CD1c-positive myeloid dendritic cell (primary cell): ENCODE measurements at regions not wholly inside any gene's neighbourhood (a gene's known extent, or its start where the extent isn't known, plus 50 kb on each side); places are given as distances from the start of the nearest gene placed in this dataset.
A peak's percentile ranks its signal among the peaks of the same experiment; 100 is the strongest.

Experiments used
- DNase-seq: peaks from one replicate; pipeline ENCODE4 v3.0.0-alpha.2; 2016; ENCODE audit errors: extremely low spot score

DNA sequence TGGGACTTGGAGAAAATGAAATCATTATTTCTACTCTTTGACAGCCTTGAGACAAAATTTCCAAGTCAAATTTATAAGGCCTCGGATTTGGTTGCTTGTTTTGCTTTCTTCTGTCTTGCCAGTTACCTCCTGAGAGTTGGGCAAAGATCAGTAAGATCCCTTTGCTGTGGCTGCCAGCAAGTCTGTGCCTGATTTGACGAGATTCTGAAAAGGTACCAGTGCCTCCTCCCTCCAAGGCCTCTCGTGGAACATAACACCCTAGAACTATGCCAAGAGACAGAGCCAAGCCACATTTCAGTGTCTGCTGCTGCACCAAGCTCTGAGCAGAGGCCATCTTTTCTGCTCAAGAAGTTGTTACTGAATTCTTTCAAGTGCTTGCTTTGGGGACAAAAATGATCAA is 61.0 kb downstream of the GTPBP8 start:
- no peak for DNase-seq

DNA sequence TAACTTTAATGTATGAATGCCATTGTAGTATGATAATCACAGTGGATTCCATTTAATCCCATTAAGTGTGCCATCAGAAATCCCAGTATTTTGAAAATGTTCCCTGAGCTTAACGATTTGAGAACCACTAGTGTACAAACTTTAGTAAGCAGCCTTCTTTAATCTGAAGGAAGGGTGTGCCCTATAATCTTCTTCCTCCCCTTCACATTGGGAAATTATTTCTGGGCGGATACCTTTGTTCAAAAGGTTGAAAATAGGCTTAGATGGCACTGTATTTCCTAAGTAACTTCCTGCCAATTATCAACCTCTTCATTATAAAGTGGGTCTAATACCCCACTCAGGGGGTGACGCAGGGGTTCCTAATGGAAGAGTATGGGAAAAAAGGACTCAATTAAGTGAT is 62.4 kb downstream of the GTPBP8 start:
- no peak for DNase-seq

DNA sequence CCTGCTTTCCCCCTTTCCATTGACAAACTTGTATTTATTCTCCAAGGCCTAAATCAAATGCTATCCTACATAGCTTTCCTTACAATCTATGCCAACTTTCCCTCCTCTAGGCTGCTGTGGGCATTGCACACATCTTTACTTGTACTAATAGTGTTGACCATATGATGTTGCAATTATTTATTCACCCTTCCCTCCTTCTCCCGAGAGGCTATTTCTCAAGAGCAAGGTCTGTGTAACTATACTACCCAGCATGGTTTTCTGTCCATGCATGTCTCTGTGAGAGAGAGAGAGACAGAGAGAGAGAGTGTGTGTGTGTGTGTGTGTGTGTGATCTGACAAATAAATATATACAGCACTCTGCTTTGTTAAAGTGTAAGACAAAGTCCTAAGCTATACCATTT is 63.8 kb downstream of the GTPBP8 start:
- no peak for DNase-seq

DNA sequence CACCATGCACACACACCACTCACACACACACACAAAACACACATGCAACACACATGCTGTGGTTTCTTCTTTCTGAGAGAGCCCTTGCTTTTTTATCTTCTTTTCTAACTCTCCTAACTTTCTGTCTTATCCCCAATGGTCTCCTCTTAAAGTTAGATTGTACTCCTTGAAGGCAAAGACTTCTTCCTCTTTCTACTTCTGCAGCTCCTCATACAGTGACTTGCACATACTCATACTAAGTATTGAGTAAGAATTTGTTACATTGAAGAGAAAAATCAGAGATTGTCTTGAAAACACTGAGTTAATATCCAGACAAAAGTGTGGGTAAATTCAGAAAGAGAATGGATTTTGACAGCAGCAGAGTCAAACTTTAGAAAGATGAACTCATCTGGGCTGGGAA is 64.4 kb downstream of the GTPBP8 start:
- peak; percentile 59 for DNase-seq

DNA sequence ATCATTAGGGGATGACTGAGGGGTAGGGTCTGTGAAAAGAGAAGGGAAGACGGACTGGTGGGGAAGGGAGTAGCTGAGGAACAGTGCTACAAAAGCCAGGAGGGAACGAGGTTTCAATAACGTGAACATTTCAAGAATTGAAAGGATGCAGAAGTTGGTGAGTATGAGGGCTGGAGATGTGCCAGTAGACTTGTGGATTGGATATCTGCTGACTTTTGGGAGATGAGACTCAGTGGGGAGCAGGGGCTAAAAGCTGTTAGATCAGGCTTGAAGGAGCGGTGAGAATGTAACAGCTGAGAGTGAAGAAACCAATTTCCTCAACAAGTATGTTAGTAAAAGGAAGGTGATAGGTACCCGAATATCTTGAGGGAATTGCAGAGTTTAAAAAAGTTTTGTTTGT is 65.2 kb downstream of the GTPBP8 start:
- DNase-seq: peak; percentile 12

DNA sequence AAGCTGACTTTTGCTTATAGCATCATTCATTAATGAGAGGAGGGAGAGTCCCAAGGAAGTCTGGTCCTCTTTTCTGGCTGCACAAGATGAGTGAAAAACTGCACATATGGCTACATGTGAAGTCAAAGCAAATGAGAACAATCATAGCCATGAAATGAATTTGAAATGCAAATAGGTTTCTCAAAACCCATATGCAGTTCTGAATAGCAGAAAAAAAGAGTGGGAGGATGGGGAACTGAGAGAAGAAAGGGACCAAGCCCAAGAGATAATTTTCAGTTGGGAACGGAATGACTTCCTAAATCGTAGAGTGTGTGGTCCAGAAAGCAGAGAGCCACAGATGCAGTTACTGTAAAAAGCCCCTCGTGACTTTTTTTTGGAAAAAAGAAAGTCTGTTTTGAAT is 66.3 kb downstream of the GTPBP8 start:
- DNase-seq: peak; percentile 78

DNA sequence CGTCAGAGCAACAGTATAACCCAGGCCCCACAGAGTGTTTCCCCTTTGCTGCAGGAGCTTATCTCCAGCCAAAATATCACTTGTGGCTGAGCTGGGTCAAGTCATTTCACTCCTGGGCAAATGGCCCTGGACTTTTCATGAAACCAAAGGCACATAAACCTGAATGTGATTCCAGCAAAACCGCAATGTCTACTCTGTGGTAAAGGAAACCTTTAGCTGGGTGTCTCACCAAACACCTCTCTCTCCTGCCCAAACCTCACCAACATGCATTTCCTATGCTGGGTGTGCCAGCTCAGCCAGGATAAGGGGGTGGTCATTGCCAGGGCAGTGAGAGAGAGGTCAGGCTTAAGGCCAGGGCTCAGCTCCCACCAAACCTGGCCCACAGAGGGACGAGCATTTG is 67.4 kb downstream of the GTPBP8 start:
- no peak for DNase-seq

DNA sequence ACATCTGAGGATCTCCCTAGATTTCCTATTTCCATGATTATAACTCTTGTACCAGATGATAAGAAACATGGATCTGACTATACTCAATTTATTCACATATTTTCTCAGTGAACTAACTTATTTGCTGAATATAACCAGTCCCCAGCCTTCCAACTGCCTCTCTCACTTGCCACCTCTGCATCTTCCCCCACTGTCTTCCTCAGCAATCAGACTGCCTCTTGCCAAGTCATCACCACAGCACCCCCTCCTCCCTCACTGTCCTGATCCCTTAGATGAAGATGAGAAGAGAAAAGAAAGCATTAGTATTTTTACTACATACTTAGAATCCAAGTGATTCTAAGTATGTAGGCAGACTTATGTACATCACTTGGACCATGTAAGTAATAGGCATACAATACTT is 71.9 kb downstream of the GTPBP8 start:
- DNase-seq: no peak

DNA sequence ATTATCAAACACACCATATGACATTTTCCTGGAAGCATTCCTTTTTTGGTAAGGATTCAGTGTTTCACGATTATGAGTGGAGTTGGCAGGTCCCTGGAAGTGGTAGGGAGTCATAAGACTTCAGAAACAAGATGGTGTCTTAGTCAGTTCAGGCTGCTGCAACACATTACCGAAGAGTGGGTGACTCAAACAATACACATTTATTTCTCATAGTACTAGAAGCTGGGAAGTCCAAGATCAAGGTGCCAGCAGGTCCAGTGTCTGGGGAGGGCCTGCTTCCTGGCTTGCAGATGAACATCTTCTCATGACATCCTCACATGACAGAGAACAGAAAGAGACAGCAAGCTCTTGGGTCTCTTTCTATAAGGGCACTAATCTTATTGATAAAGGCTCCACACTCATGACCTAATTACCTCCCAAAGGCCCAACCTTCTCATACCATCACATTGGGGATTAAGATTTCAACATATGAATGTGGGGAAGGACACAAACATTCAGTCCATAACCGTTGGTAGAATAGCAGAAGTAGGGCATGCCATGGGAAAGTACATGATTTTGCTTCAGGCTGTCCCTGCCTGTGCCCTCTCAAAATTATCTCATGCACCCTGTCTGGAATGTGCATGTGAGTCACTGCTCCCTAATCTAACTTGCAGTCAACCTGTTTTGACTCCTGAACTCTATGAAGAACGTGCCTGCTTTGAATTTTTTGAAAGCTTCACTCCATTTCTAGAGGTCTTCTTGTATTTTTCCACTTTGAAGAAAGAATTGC is 72.5 kb downstream of the GTPBP8 start:
- no peak for DNase-seq

DNA sequence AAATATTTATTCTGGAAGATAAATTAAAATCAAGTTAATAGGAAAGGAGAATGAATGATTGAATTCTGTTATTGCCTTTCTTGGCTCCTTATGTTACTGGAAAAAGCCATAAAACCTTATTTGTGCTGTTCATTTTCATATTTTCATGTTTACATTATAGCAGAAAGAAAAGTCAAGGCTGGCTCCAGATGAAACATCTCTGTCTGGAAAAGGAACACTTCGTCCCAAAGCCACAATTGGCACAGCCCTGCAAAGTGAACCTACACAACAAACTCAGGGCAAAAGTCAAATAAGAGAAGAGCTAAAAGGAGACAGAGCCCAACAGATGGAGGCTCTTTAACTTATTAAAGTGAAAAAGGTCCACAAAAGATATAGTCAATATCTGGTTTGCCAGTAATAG is 73.4 kb downstream of the GTPBP8 start:
- DNase-seq: no peak

DNA sequence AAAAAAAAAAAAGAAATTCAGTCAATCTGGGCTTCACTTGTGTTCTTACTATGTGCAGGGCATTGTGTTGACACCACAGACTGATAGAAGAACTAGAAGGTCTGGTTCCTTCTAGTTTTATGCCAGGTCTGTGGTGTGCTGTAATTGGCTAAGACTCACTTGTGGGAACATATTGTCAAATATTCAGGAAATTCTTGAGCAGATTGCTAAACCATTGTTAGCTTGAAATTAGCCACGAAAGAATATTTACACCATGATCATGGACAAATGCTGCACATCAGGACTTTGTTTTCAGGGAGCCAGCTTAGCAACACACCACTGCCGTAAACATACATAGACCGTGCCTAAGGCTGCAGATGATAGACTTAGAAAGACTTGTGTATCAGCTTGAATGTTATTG is 74.6 kb downstream of the GTPBP8 start:
- no peak for DNase-seq

DNA sequence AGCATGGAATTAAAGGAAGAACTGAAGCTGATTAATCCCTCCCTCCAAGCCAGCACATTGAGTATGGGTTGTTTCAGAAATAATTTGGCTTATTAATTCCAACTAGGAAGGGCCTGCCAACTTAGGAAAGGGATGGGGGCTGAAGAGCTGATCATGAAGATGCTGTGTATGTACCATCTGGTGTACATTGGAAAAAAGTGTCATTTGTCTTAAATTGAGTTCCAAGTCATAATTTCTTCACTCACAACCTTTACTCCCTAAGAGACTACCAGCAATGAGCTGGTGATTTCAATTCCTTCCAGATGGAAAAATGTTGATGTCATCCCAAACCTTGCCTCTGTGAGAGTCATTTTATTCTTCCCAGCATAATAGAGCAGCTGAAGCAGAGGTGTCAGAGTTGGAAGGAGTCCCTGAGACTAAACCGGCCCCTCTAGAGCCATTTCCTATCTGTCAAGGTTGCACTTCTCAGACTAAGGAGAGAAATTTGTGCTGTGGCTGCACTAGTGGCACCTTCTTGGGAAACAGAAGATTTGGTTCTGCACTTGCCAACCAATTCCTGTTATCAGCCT is 79.4 kb downstream of the GTPBP8 start:
- DNase-seq: no peak

DNA sequence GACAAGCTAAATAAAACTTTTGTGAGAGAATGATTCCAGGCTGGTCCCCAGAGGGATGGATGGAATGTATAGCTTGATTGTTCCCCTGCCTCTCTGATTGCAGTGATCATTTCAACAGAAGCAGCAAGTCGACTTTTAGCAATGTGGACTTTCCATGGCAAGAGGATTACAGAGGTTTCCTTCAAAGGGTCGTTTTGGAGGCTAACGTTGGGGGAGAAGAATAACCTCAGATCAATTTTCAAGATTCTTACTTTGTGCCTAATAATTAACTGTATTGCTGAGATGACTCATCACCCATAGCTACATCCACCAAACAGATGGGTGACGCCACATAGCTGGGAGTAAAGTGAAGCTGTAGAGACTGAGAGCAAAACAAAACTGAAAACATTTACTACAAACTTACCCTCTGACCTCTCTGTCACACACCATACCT is 79.9 kb downstream of the GTPBP8 start:
- no peak for DNase-seq

DNA sequence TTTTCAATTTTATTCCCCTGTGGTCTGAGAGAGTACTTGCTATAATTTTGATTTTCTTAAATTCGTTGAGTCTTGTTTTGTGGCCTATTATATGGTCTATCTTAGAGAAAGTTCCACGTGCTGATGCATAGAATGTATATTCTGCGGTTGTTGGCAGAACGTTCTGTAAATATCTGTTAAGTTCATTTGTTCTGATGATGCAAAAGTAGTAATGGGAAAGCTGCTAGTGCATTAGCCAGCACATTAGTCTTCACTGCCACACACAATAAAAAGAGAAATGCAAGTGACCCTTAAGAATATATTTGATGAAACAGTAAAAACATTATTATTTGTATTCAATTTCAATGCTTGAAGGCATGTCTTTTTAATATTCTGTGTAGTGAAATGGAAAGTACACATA is 84.8 kb downstream of the GTPBP8 start:
- no peak for DNase-seq

DNA sequence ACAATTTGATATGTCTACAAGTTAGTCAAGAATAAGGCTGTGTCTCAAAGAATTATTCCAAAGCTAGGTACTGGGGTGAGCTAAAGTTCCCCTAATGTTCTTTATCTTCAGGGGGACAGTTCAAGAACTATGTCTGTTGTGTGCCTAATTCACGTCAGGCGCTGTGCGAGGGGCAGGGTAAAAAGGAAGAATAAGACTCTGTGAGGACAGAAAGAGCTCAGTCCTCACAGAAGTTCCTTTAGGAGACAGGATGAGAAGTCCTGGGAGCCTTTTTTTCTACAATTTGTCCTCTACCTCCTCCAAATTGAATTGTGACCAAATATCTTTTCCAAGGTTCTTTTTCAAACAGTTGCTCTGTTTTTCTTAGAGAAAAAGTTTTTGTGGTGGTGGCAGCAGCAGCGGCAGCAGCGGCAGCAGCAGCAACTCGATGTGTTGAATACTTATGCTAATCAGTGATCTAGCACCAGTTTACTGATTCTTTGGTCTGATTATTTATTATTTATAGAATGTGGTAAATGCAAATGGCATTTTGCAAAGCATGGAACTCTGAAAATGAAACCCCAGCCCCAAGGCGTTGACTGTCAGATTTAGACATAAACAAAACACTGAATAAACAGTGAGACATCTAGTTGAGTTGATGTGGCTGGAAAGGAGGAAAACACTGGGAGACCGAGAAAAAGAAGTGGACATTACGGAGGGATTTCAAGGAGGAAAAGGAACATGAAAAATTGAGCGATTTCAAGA is 88.6 kb downstream of the GTPBP8 start:
- DNase-seq: no peak

DNA sequence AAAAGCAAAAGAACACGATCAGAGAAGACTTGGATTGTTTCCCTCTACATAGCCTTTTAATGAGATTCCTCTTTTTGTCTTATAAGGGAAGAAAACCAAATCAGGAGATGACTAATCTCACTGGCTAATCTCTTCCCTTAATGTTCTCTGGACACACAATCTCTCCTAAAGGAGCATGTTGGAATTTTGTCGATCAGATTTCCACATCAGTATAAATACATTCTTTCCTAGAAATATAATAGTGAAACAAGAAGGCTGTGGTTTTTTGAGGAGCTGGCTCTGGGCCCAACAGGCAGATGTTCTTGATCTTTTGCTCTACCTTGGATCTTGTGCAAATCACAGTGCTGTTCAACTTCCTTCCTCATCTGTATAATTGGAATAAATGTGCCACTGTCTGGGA is 94.0 kb downstream of the GTPBP8 start:
- peak; percentile 36 for DNase-seq

DNA sequence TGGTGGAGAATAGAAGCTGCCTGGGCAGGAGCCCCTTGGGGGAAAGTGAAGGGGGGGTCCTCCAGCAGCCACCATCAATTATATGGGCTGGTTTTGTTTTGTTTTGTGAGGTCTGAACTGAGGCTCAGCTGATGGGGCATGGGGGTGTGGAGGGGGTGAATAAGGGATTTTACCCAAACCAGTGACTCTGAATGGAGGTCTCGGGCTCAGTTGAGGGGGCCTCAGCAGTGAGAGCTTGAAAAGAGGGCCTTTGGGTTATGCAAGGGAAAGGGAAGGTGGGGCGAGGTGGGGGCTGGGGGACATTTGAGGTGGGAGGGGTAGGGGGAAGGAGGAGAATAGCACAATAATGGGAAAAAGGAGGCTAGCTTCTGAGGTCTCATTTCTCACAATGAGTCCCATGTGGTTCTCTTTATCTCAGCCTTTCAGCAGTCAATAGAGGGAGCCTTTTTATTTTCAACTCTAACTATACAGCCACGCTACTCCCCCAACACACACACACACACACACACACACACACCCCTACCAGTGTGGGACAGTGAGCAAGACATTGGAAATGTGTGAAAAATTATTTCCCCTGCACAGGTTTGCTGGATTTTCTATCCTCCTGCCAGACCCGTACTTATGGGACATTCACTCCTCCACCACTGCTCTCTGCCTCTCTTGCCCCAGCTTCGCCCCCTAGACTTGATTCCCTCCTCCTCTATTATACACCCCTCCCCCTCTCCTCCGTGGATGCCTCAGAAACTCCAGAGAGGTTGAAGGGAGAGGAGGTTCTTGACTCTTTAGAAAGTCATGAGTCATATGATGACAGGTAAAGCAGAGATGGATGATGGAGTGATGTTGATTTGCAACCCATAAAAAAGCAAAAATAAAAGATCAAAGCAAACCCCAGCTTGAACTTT is 96.0 kb downstream of the GTPBP8 start:
- DNase-seq: no peak

DNA sequence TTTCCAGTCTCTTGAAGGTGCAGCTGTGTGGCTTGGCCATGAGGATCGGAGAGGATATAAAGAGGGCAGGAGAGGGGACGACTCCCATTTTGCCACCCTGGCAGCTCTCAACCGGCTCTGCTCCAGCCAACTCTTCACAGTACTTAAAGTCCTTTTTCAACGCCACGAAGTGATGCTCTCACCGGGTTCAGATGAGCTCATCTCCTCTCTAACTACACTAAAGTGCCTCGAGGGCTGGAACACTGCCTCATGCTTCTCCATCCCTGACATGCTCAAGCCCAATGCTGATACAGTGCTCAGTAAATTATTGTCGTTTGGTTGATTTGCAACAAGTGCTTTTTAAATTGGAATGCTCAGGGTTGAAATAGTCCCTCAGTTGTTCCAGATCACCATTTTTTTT is 97.8 kb downstream of the GTPBP8 start:
- no peak for DNase-seq

DNA sequence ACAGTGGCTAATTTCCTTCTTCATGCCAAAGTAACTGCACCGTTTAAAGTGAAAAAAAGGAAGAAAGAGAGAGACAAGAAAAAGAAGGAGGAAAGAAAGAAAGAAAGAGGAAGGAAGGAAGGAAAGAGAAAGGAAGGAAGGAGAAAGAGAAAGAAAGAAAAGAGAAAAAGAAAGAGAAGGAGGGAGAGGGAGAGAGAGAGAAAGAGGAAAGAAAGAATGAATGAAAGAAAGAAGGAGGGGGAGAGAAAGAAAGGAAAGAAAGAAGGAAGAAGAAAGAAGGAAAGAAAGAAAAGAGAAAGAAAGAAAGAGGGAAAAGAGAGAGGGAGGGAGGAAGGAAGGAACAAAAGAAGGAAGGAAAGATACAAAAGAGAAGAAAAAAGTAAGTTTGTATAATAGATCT is 100.6 kb downstream of the GTPBP8 start:
- DNase-seq: no peak

DNA sequence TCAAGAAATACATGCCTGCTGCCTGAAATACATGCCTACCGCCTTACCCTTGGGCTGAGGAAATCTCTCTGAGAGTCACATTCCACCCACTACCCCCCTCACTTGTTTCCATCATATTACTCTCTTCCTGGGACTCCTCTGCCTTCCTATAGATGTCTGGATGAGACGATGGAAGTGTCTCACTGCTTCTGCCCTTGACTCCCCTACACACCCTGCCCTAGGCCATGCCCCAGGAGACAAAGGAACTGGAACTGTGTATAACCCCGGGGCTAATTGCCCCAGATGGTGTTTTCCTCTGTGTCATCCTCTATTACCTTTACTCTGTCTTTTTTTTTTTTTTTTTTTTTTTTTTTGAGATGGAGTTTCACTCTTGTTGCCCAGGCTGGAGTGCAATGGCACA is 102.0 kb downstream of the GTPBP8 start:
- no peak for DNase-seq

DNA sequence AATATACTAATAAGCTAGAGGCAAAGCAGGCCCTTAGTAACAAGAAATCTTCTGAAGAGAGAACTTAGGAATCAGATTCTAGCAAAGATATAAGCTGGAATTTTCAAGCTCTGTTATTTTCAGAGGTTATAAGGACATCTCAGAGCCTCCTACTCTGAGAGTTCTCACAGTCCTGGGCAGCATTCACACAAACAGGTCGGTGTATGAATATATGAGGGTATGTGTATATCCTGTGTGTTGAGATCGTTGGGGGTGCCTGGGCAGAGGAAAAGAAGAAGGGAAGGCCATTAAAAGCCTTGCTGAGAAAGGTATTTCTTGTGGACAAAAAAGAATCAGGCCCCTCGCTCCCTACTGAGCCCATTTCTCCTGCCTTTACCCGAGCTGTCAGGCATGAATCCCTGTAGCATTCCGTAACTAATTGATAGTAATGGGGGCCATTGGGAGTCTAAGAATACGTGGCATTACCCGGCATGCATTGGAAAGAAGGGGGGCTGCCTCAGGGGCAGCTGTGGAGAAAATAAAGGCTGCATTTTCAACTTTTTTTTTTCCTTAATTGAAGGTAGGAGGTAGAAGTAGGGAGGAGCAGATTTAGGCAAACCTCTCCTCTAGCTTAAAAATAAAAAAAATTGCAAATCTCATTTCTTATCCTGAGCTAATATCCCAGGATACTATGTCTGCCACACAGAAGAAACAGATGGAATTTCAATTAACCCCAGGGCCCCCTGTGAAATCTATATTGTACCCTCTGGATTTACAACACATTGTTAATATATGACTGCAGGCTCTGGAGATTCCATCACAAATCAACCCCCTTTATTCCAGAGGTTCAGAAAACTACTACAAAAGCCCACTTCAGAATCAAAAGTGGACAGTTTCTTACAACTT is 103.8 kb downstream of the GTPBP8 start:
- DNase-seq: no peak
